ENCODE measurements at regions not wholly inside any gene's neighbourhood (a gene's known extent, or its start where the extent isn't known, plus 50 kb on each side); places are given as distances from the start of the nearest gene placed in this dataset.
"Not testable (repeated sequence)": the region's sequence is repeated elsewhere in the genome, so short reads cannot be mapped to it uniquely, and the experiment has no call there.

GRCh38 chr10:46095943-46096342, 49.9 kb upstream of the MSMB start:
- DNase-seq = not testable (repeated sequence)

GRCh38 chr10:46096446-46096845, 50.4 kb upstream of the MSMB start:
- no peak for DNase-seq

GRCh38 chr10:46096909-46097575, 51.0 kb upstream of the MSMB start:
- DNase-seq = no peak

GRCh38 chr10:46097576-46098317, 51.7 kb upstream of the MSMB start:
- no peak for DNase-seq

DNA sequence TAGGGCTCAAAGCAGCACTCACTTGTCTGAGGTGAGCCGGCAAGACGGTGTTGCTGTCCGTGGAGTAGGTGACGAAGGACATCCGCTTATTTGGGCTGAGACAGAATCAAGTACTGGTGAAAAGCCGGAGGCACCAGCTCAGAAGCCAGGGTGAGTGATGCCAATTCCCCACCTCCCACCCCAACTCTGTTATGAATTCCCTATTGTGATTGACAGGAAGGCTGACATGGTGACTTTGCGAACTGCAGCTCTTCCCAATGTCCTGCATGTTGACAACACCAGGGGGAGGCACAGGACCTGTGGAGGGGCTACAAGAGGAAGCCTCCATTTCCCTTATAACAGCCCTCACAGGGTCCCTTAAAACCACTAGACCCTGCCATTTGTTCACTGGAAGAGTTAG, 52.3 kb upstream of the MSMB start:
- DNase-seq = no peak

DNA sequence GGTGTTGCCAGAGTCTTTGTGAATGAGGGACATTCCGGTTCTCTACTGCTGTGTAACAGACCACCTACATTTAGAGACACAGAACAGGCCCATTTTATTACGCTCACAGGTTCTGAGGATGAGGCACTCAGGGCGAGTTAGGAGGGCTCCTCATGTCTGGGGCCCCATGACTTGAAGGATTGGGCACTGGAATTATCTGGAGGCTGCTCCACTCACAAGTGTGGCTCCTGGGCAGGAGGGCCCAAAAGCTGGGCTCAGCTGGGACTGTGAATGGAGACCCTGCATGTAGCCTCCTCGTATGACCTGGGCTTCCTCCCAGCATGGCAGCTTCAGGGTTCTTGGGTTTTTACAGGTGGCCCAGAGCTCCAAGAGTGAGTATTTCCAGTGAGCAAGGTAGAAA, 52.9 kb upstream of the MSMB start:
- DNase-seq = not testable (repeated sequence)

- no peak for DNase-seq
Measured at GRCh38 chr10:46104071-46104585, 58.1 kb upstream of the MSMB start.

- not testable (repeated sequence) for DNase-seq
Measured at GRCh38 chr10:46105416-46105815, 59.3 kb upstream of the MSMB start.

DNA sequence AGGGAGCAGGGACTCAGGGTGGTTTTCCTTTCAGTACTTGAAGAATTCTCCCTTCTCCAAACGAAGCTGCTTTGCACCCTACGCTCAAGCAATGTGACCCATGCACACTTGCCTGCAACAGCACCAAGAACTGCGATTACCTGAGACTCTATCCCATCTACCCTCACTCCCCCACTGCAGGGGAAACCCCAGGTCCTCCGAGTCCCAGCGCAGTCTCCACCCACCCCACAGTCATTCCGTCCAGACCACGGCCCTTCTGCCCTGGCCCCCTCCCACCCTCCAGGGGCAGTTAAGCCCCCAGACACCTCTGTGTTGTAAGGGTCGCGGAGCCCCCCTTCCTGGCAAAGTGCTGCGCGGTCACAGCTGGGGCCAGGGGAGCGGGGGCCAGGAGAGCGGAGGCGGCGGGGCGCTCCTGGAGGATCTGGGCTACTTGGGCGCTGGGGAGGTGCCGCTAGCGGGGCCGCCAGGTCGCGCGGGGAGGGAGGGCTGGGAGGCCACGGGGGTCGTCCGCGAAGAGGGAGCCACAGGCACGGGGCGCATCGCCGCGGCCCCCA, 59.9 kb upstream of the MSMB start:
- not testable (repeated sequence) for DNase-seq

DNA sequence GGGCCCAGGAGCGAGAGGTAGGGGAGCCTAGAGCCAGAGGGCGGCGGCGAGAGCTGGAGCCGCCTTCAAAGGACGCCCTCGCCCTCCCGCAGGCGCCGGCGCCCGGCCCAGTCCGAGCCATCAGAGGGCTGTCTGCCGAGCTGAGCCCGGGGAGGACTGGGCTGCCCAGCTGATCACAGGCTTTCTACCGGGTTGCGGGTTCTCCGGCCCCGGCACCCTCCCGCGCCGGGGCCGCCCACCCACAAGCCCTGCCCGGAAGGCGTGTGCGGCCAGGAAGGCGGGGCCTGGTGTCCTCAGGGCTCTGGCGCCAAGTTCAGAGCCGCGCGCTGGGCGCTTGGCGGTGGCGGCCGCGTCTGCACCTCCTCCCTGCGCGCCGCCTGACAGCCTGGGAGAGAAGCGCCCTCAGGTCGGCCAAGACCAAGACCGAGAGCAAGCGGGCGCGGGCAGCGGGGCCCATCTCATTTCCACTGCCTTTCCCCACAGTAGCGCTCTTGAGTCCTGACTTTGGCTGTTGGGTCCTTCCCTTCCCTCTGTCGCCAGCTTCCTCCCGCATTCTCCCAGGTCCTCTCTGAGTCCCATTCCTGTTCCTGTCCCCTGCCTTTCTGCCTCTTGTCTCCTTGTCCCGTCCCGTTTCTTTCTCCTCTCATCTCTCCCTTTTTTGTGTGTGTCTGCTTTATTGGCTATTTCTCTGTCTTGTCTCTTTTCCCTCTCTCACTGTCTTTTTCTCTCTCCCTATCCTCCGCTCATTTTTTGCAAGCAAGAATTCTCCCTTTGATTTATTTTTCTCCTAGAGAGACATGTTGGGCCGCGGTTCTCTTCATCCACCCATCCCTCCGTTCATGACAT, 60.6 kb upstream of the MSMB start:
- DNase-seq = no peak

GRCh38 chr10:46108158-46108499, 62.1 kb upstream of the MSMB start:
- DNase-seq = not testable (repeated sequence)

DNA sequence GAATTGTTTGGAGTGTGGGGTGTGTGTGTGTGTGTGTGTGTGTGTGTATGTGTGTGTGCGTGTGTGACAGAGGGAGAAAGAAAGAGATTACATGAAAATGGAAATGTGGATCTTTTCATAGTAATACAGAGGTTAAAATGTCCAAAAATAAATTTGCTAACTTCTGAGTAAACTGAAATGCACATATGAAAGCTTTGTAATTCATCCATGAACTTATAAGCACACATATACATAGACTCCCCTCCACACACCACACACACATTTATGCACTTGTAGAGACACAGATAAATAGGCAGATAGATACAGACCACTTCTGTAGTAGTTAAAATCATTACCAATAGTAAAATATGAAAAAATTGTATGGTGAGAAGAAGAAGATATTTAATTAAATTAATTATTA, 108.2 kb upstream of the MSMB start:
- not testable (repeated sequence) for DNase-seq

DNA sequence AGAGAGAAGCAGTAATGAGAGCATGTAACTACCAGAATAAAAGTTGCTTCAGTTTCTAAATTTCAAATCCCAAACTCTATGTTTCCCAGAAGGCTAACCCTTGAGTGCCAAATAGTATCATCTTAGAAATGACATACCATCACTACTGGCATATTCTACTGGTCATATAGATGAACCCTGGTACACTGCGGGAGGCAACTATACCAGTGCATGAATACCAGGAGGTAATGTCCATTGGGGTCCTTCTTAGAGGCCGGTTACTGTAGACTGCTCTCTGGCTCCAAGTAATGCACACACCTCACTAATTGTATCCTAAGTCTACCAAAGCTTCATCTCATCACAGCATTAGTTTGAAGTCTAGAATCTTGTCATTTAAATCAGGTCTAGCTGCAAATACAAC, 108.6 kb upstream of the MSMB start:
- DNase-seq = not testable (repeated sequence)

GRCh38 chr10:46156866-46157265, 110.8 kb upstream of the MSMB start:
- not testable (repeated sequence) for DNase-seq

DNA sequence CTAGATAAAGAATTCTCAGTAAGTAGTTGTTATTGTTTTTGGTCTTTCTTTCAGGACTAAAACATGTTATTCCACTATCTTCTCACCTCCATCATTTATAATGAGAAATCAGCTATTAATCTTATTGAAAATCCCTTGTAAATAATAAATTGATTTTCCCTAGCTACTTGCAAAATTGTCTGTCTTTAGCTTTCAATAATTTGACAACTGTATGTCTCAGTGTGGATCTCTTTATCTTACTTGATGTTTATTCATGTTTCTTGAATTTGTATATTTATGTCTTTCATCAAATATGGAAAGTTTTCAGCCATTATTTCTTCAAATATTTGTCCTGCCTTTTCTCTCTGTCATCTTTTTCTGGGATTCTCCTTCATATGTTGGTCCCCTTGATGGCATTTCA, 117.1 kb upstream of the ANTXRL start:
- no peak for DNase-seq

DNA sequence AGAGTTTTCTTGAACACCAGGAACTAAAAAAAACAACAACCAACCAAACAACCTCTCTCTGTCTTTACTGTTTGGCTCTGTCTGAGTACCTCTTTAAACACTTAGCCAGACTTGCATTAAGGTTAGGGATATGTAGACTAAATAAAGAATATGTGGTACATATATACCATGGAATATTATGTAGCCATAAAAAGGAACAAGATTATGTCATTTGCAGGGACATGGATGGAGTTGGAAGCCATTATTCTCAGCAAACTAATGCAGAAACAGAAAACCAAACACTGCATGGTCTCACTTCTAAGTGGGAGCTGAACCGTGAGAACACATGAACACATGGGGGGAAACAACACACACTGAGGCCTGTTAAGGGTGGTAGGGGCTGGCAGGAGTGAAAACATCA, 116.0 kb upstream of the ANTXRL start:
- DNase-seq = no peak

DNA sequence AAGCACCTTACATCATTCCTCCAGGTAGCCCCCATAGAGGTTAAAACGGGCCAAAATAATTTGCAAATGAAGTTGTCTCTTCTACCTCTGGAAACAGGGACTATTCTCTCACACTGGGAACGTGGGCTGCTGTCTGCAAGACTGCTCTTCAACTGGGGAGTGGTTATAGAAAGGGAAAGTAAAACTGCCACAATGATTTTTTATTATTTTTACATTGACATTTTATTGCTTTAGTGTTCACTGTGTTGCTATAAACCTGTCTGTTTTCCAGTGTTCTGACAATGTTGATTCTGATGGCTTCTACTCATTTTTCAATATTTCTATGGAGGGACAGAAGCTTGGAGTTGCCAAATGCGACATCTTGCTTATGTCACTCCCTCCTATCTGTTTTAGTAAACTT, 115.1 kb upstream of the ANTXRL start:
- DNase-seq = no peak

DNA sequence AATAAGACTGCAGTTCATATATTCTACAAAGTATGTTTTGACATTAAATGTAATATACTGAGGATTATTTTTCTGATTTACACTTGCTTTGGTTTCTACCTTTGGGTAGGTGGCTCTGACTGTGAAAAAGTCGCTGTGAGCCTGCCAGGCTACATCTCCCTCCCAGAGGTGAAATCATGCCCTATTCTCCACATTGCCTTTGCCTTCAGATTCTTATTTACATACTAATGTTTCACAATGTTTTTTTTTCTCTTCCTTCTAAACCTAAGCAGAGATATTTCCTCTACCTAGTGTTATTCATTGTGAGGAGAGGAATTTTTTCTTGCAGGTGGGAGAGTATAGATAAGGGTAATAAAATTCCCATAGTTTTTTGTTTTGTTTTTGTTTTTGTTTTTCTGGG, 111.5 kb upstream of the ANTXRL start:
- DNase-seq = no peak

GRCh38 chr10:46175831-46176230, 111.0 kb upstream of the ANTXRL start:
- DNase-seq = no peak

DNA sequence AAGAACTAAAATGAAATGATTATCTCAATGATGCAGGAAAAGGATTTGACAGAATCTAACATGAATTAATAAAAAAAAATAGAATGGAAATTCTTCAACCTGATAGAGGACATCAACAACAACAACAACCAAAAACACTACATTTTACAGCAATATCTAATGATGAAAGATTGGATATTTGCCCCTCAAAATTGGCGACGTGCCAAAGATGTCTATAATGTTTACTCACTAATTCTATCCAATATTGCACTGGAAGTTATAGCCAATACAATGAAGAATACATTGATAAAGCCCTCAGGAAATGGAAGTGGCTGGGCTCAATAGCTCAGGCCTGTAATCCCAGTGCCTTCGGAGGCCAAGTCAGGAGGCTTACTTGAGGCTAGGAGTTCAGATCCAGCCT, 99.4 kb upstream of the ANTXRL start:
- not testable (repeated sequence) for DNase-seq

GRCh38 chr10:46197050-46197449, 89.7 kb upstream of the ANTXRL start:
- no peak for DNase-seq

GRCh38 chr10:46198516-46198915, 88.3 kb upstream of the ANTXRL start:
- no peak for DNase-seq

- DNase-seq = not testable (repeated sequence)
Measured at GRCh38 chr10:46202405-46202804, 84.4 kb upstream of the ANTXRL start.
